Thyroid gland (tissue), 4 donors: ENCODE measurements at regions not wholly inside any gene's neighbourhood (a gene's known extent, or its start where the extent isn't known, plus 50 kb on each side); places are given as distances from the start of the nearest gene placed in this dataset.

ENCODE experiments used
- CTCF ChIP-seq, 6 experiments: fragments of 200-600 bp in 3 of 6; fragments of 450-650 bp in 3 of 6; sonication (generic) in 3 of 6; IDR thresholded peaks; one replicate each; pipeline ENCODE4 v1.5.1; 2016 to 2019; ENCODE audit warnings: antibody characterized with exemption in 6 of 6, mild to moderate bottlenecking in 2 of 6, inconsistent platforms in 1 of 6, moderate library complexity in 1 of 6
- POLR2A ChIP-seq, 2 donors: fragments of 450-650 bp; IDR thresholded peaks; one replicate each; pipeline ENCODE4 v1.6.1; 2017; ENCODE audit warnings: antibody characterized with exemption in 2 of 2, mild to moderate bottlenecking in 2 of 2, moderate library complexity in 1 of 2

GRCh38 chr12:127300075-127300474 lies 966.9 kb upstream of the TMEM132C start:
- no peak for TF ChIP-seq CTCF (IDR thresholded peaks at IDR 0.05)
- TF ChIP-seq POLR2A (IDR thresholded peaks at IDR 0.05), result no peak
